ENCODE measurements at regions not wholly inside any gene's neighbourhood (a gene's known extent, or its start where the extent isn't known, plus 50 kb on each side); places are given as distances from the start of the nearest gene placed in this dataset.
"Not testable (repeated sequence)": the region's sequence is repeated elsewhere in the genome, so short reads cannot be mapped to it uniquely, and the experiment has no call there.

- H3K4me3 ChIP-seq (ENCODE audit: low read depth, low read length): no peak overlapping the region
- H3K9me3 ChIP-seq (ENCODE audit: severe bottlenecking): no peaks in the 10 kb centered on the region
- no peak overlapping the region for H3K27ac ChIP-seq
- peaks cover 21% of the 10 kb centered on the region for H3K27me3 ChIP-seq (ENCODE audit: insufficient read depth, low read depth, severe bottlenecking)
- TF ChIP-seq CTCF (IDR thresholded peaks at IDR 0.05; ENCODE audit: low read depth, low read length): no peak
- no peak for DNase-seq
- no peaks in the 10 kb centered on the region for H3K36me3 ChIP-seq
Observed at GRCh38 chr3:95334461-95334860, 1271.6 kb downstream of the NSUN3 start.

GRCh38 chr3:95335517-95335916 lies 1272.7 kb downstream of the NSUN3 start:
- no peak for DNase-seq
- H3K9me3 ChIP-seq (ENCODE audit: severe bottlenecking): no peaks in the 10 kb centered on the region
- H3K36me3 ChIP-seq: no peaks in the 10 kb centered on the region
- H3K4me3 ChIP-seq (ENCODE audit: low read depth, low read length): no peak overlapping the region
- no peak overlapping the region for H3K27ac ChIP-seq
- no peak for TF ChIP-seq CTCF (IDR thresholded peaks at IDR 0.05; ENCODE audit: low read depth, low read length)
- peaks cover 32% of the 10 kb centered on the region for H3K27me3 ChIP-seq (ENCODE audit: insufficient read depth, low read depth, severe bottlenecking)

- no peak overlapping the region for H3K4me3 ChIP-seq (ENCODE audit: low read depth, low read length)
- no peak for TF ChIP-seq CTCF (IDR thresholded peaks at IDR 0.05; ENCODE audit: low read depth, low read length)
- DNase-seq: no peak
Observed at GRCh38 chr3:95338446-95338845, 1275.6 kb downstream of the NSUN3 start.

GRCh38 chr3:95341314-95341713 lies 1278.5 kb downstream of the NSUN3 start:
- DNase-seq: no peak
- Histone ChIP-seq H3K27me3 (ENCODE audit: insufficient read depth, low read depth, severe bottlenecking) (peaks cover 55% of the 10 kb centered on the region), H3K36me3 (no peaks in the 10 kb centered on the region), H3K27ac (no peak overlapping the region), H3K4me3 (ENCODE audit: low read depth, low read length) (no peak overlapping the region), H3K9me3 (ENCODE audit: severe bottlenecking) (no peaks in the 10 kb centered on the region)
- TF ChIP-seq CTCF (IDR thresholded peaks at IDR 0.05; ENCODE audit: low read depth, low read length): no peak

More at GRCh38 chr3:95338446-95338845, 1275.6 kb downstream of the NSUN3 start:
- Histone ChIP-seq H3K27me3 (ENCODE audit: insufficient read depth, low read depth, severe bottlenecking) (peaks cover 52% of the 10 kb centered on the region), H3K27ac (no peak overlapping the region), H3K9me3 (ENCODE audit: severe bottlenecking) (no peaks in the 10 kb centered on the region), H3K36me3 (no peaks in the 10 kb centered on the region)

GRCh38 chr3:95343228-95343627 lies 1280.4 kb downstream of the NSUN3 start:
- peaks cover 59% of the 10 kb centered on the region for H3K27me3 ChIP-seq (ENCODE audit: insufficient read depth, low read depth, severe bottlenecking)
- no peaks in the 10 kb centered on the region for H3K9me3 ChIP-seq (ENCODE audit: severe bottlenecking)
- no peaks in the 10 kb centered on the region for H3K36me3 ChIP-seq
- H3K27ac ChIP-seq: no peak overlapping the region
- H3K4me3 ChIP-seq (ENCODE audit: low read depth, low read length): no peak overlapping the region
- DNase-seq: no peak
- no peak for TF ChIP-seq CTCF (IDR thresholded peaks at IDR 0.05; ENCODE audit: low read depth, low read length)

- no peaks in the 10 kb centered on the region for H3K36me3 ChIP-seq
- H3K4me3 ChIP-seq (ENCODE audit: low read depth, low read length): no peak overlapping the region
- H3K9me3 ChIP-seq (ENCODE audit: severe bottlenecking): no peaks in the 10 kb centered on the region
- TF ChIP-seq CTCF (IDR thresholded peaks at IDR 0.05; ENCODE audit: low read depth, low read length): no peak
- no peak overlapping the region for H3K27ac ChIP-seq
- no peak for DNase-seq
- peaks cover 60% of the 10 kb centered on the region for H3K27me3 ChIP-seq (ENCODE audit: insufficient read depth, low read depth, severe bottlenecking)
Observed at GRCh38 chr3:95343767-95344166, 1280.9 kb downstream of the NSUN3 start.

- not testable (repeated sequence) for H3K4me3 ChIP-seq (ENCODE audit: low read depth, low read length); H3K27ac ChIP-seq; H3K9me3 ChIP-seq (ENCODE audit: severe bottlenecking); DNase-seq; H3K36me3 ChIP-seq
- peaks cover 37% of the 10 kb centered on the region for H3K27me3 ChIP-seq (ENCODE audit: insufficient read depth, low read depth, severe bottlenecking)
Observed at GRCh38 chr3:95347936-95348335, 1285.1 kb downstream of the NSUN3 start.
